ENCODE measurements at regions not wholly inside any gene's neighbourhood (a gene's known extent, or its start where the extent isn't known, plus 50 kb on each side); places are given as distances from the start of the nearest gene placed in this dataset.

DNA sequence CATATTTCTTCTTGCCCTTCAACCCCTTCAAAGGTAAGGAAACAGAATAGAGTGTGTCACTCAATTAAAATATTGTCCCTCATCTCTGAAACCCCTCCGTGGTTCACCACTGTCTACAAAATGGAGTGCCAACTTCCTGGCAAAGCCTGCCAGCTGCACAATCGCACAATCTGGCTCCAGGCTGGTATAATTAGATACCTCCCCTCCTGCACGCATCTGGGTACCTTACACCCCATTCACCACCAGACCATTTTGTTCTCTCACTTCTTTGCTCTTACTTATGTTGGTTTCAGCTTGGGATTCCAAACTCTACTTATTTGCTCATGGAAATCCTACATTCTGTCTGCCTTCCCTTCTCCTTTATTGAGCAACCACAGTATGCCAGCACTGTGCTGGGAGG, 314.9 kb downstream of the NUAK1 start:
- DNase-seq (ENCODE audit: low read depth in 2 of 2): no peak
- TF ChIP-seq, protein P1, sequence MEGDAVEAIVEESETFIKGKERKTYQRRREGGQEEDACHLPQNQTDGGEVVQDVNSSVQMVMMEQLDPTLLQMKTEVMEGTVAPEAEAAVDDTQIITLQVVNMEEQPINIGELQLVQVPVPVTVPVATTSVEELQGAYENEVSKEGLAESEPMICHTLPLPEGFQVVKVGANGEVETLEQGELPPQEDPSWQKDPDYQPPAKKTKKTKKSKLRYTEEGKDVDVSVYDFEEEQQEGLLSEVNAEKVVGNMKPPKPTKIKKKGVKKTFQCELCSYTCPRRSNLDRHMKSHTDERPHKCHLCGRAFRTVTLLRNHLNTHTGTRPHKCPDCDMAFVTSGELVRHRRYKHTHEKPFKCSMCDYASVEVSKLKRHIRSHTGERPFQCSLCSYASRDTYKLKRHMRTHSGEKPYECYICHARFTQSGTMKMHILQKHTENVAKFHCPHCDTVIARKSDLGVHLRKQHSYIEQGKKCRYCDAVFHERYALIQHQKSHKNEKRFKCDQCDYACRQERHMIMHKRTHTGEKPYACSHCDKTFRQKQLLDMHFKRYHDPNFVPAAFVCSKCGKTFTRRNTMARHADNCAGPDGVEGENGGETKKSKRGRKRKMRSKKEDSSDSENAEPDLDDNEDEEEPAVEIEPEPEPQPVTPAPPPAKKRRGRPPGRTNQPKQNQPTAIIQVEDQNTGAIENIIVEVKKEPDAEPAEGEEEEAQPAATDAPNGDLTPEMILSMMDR (IDR thresholded peaks at IDR 0.05; ENCODE audit: low read depth, low read length): no peak
- H3K4me3 ChIP-seq (replicated peaks in 1 of 2; ENCODE audit: low read depth in 2 of 2, low read length in 2 of 2): no peak overlapping the region

GRCh38 chr12:105825141-105825540, 313.6 kb downstream of the NUAK1 start:
- DNase-seq (ENCODE audit: low read depth in 2 of 2): peak in 1 of 2 donors; percentile 29
- H3K4me3 ChIP-seq (replicated peaks in 1 of 2; ENCODE audit: low read depth in 2 of 2, low read length in 2 of 2): no peak overlapping the region
- TF ChIP-seq, protein P1 (IDR thresholded peaks at IDR 0.05; ENCODE audit: low read depth, low read length): no peak

DNA sequence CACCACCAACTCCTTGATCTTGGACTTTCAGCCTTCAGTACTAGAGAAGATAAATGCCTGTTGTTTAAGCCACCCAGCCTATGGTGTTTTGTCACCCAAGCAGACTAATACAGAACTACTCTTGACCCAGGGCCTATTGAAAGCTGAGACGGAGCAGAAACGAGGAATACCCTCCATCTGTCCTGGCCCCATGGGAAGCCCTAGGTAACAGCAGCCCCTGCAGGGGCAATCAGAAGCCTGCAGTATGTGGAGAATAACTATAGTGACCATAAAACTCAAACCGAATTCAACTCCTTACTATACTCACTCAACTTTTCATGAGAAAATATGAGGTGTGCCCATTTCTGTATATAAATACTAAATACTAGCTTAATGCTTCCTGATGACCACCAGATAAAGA, 307.4 kb downstream of the NUAK1 start:
- TF ChIP-seq, protein P1 (IDR thresholded peaks at IDR 0.05; ENCODE audit: low read depth, low read length): no peak
- DNase-seq (ENCODE audit: low read depth in 2 of 2): no peak
- no peak overlapping the region for H3K4me3 ChIP-seq (replicated peaks in 1 of 2; ENCODE audit: low read depth in 2 of 2, low read length in 2 of 2)

- DNase-seq (ENCODE audit: low read depth in 2 of 2): no peak
- TF ChIP-seq, protein P1 (IDR thresholded peaks at IDR 0.05; ENCODE audit: low read depth, low read length): no peak
Observed at GRCh38 chr12:105832021-105832420, 306.7 kb downstream of the NUAK1 start.

DNA sequence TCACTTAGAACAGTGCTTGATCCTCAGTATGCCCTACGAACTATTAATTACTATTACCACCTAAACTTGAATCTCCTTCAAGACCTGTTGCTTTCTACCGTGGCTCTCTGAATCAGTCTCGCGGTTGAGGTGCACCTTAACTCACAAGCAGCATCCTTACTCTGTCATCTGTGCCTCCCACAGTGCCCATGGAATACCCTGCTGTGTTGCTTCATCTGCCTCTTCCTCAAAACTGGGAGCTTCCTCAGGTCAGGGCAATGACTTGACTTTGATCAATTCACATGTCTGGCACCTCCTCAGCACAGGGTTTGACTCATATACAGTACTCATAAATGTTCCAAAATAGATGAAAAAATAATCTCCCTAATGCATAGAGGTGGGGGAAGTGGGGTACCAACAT, 305.9 kb downstream of the NUAK1 start:
- TF ChIP-seq, protein P1 (IDR thresholded peaks at IDR 0.05; ENCODE audit: low read depth, low read length): no peak
- H3K4me3 ChIP-seq (replicated peaks in 1 of 2; ENCODE audit: low read depth in 2 of 2, low read length in 2 of 2): no peak overlapping the region
- no peak for DNase-seq (ENCODE audit: low read depth in 2 of 2)

More at GRCh38 chr12:105832021-105832420, 306.7 kb downstream of the NUAK1 start:
- H3K4me3 ChIP-seq (replicated peaks in 1 of 2; ENCODE audit: low read depth in 2 of 2, low read length in 2 of 2): no peak overlapping the region

GRCh38 chr12:105834496-105834895, 304.3 kb downstream of the NUAK1 start:
- DNase-seq (ENCODE audit: low read depth in 2 of 2): no peak
- H3K4me3 ChIP-seq (replicated peaks in 1 of 2; ENCODE audit: low read depth in 2 of 2, low read length in 2 of 2): no peak overlapping the region
- TF ChIP-seq, protein P1 (IDR thresholded peaks at IDR 0.05; ENCODE audit: low read depth, low read length): no peak

- TF ChIP-seq, protein P1 (IDR thresholded peaks at IDR 0.05; ENCODE audit: low read depth, low read length): no peak
- DNase-seq (ENCODE audit: low read depth in 2 of 2): no peak
- no peak overlapping the region for H3K4me3 ChIP-seq (replicated peaks in 1 of 2; ENCODE audit: low read depth in 2 of 2, low read length in 2 of 2)
Observed at GRCh38 chr12:105835580-105836241, 303.0 kb downstream of the NUAK1 start.
